Muscle layer of duodenum (tissue), 2 donors: ENCODE measurements at regions not wholly inside any gene's neighbourhood (a gene's known extent, or its start where the extent isn't known, plus 50 kb on each side); places are given as distances from the start of the nearest gene placed in this dataset.
"Not testable (repeated sequence)": the region's sequence is repeated elsewhere in the genome, so short reads cannot be mapped to it uniquely, and the experiment has no call there.

ENCODE experiments used
- H3K27ac ChIP-seq: one replicate; pipeline ENCODE4 v1.7.0; 2013; ENCODE audit warnings: mild to moderate bottlenecking, low read length
- H3K27me3 ChIP-seq: one replicate; pipeline ENCODE4 v1.7.0; 2013; ENCODE audit warnings: low read depth, mild to moderate bottlenecking, control low read depth, low read length
- H3K36me3 ChIP-seq, 2 donors: one replicate each; pipeline ENCODE4 v1.7.0; 2013; ENCODE audit warnings: low read length in 2 of 2, control low read depth in 1 of 2, mild to moderate bottlenecking in 1 of 2; ENCODE audit not compliant: insufficient read depth in 2 of 2, control insufficient read depth in 1 of 2
- H3K4me1 ChIP-seq, 2 donors: one replicate each; pipeline ENCODE4 v1.7.0; 2013; ENCODE audit warnings: low read length in 2 of 2, mild to moderate bottlenecking in 2 of 2, control low read depth in 1 of 2, moderate library complexity in 1 of 2; ENCODE audit not compliant: insufficient read depth in 2 of 2, control insufficient read depth in 1 of 2
- H3K4me3 ChIP-seq, 2 donors: one replicate each; pipeline ENCODE4 v1.7.0; 2013; ENCODE audit warnings: low read length in 2 of 2, low read depth in 1 of 2, mild to moderate bottlenecking in 1 of 2
- H3K9me3 ChIP-seq, 2 donors: one replicate each; pipeline ENCODE4 v1.7.0; 2013; ENCODE audit warnings: low read length in 2 of 2, control low read depth in 1 of 2, mild to moderate bottlenecking in 1 of 2; ENCODE audit not compliant: control insufficient read depth in 1 of 2
- donor health status: healthy.

DNA sequence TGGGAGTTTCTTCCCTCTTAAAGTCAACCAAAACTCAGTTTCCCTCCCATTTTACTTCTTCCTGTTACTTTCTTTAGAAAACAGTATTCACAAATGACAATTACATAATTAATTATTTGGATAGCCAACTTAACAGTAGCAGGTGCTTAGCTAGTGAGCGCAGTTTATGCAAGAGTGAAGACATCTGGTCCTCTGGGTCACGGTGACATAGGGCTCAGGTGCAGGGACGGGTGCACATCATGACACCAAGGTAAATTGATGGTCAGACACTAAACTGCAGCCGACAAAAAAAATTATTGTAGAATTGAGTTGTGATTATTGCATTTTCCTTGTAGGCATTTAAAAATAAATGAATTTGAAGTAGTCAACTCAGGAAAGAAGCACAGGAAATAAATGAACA, 142.0 kb upstream of the KCTD3 start:
- H3K36me3 ChIP-seq: no peaks in the 10 kb centered on the region
- no peak overlapping the region for H3K4me3 ChIP-seq
- no peaks in the 10 kb centered on the region for H3K4me1 ChIP-seq
- no peaks in the 10 kb centered on the region for H3K9me3 ChIP-seq
- no peaks in the 10 kb centered on the region for H3K27me3 ChIP-seq
- no peak overlapping the region for H3K27ac ChIP-seq

DNA sequence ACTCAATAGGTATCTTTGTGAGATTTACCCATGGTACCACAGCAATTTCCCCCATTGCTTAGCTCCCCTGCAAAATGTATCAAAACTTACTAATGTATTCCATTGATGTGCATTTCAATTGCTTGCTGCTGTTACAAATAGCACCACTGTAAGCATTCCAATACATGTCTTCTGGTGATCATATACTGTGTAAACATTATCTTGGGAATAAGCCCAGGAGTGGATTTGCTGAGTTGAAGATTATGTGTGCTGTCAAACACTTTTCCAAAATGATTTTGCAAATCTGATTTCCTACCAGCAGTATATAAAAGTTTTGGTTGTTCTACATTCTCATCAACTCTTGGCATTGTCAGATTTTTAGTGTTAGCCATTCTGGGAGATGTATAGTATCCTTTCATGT, 141.0 kb upstream of the KCTD3 start:
- Histone ChIP-seq H3K9me3 (no peaks in the 10 kb centered on the region), H3K4me3 (no peak overlapping the region), H3K4me1 (no peaks in the 10 kb centered on the region), H3K36me3 (no peaks in the 10 kb centered on the region), H3K27me3 (no peaks in the 10 kb centered on the region), H3K27ac (no peak overlapping the region)

DNA sequence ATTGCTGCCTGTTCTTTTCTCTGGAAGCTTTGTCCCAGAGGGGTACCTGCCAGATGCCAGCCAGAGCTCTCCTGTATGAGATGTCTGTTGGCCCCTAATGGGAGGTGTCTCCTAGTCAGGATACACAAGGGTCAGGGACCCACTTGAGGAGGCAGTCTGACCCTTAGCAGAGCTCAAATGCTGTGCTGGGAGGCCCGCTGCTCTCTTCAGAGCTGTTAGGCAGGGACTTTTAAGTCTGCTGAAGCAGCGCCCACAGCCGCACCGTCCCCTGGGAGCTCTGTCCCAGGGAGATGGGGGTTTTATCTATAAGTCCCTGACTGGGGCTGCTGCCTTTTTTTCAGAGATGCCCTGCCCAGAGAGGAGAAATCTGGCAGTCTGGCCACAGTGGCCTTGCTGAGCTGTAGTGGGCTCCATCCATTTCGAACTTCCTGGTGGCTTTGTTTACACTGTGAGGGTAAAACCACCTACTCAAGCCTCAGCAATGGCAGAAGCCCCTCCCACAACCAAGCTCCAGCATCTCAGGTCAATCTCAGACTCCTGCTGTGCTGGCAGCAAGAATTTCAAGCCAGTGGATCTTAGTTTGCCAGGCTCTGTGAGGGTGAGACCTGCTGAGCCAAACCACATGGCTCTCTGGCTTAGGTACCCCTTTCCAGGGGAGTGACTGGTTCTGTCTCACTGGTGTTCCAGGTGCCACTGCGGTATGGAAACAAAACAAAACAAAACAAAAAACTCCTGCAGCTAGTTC, 134.4 kb upstream of the KCTD3 start:
- H3K27me3 ChIP-seq, H3K9me3 ChIP-seq, H3K36me3 ChIP-seq, H3K27ac ChIP-seq, H3K4me3 ChIP-seq, H3K4me1 ChIP-seq: not testable (repeated sequence)

DNA sequence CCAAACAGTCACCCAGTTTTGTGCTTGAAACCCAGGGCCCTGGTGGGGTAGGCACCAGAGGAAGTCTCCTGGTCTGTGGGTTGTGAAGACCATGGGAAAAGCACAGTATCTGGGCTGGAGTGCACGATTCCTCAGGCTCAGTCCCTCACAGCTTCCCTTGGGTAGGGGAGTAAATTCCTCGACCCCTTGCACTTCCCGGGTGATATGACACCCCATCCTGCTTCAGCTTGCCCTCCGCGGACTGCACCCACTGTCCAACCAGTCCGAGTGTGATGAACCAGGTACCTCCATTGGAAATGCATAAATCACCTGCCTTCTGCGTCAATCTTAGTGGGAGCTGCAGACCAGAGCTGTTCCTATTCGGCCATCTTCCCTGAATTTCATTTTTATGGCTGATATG, 133.9 kb upstream of the KCTD3 start:
- Histone ChIP-seq H3K9me3 (no peaks in the 10 kb centered on the region), H3K27me3 (no peaks in the 10 kb centered on the region), H3K27ac (no peak overlapping the region), H3K4me1 (no peaks in the 10 kb centered on the region), H3K36me3 (no peaks in the 10 kb centered on the region), H3K4me3 (no peak overlapping the region)

DNA sequence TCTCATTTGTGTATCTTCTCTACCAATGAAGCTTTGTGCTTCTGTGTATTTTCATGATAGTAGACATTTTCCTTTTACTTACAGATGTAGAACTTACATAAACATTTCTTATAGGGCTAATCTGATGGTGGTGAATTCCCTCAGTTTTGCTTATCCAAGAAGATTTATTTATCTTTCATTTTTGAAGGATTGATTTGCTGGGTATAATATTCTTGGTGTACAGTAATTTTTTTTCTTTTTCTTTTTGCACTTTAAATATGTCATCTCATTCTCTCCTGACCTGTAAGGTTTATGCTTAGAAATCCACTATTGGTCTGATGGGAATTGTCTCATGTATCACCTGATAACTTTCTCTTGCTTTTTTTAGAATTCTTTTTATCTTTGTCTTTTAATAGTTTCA, 127.6 kb upstream of the KCTD3 start:
- no peak overlapping the region for H3K27ac ChIP-seq
- peaks cover 0 to 9% of the 10 kb centered on the region in 2 donors for H3K9me3 ChIP-seq
- no peaks in the 10 kb centered on the region for H3K4me1 ChIP-seq
- no peaks in the 10 kb centered on the region for H3K27me3 ChIP-seq
- no peaks in the 10 kb centered on the region for H3K36me3 ChIP-seq
- H3K4me3 ChIP-seq: no peak overlapping the region

DNA sequence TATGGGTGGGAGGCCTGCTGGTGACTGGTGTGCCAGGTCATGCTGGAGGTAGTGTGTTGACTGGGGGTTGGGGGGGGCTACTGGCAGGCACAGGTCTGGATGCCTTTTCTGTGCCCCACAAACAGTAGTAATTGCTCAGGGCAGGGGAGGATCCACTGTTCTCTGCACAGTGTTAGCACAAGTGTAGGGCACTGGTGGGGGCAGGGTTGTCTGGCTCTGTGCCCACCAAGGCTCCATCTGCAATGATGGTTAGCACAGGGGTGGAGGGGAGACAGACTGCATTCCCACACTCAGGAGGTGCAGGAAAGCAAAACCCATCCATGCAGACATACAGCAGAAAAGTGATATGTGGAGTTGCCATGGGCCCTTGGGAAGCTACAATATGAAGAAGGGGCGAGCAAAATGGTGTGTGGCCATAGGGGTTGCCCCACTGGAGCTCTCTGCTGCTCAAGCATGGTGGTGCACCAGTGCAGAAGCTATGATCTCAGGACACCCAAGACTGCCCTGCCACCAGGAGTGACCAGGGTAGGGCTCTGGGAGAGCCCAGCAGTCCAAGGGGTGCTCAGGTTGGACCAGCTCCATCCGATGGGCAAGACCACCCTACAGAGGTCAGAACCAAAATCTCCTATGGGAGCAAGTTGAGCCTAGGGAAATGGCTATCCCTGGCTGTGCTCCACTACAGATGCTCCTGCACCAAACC, 122.2 kb upstream of the KCTD3 start:
- H3K27me3 ChIP-seq: no peaks in the 10 kb centered on the region
- H3K36me3 ChIP-seq: no peaks in the 10 kb centered on the region
- peaks cover 0 to 3% of the 10 kb centered on the region in 2 donors for H3K9me3 ChIP-seq
- no peak overlapping the region for H3K27ac ChIP-seq
- H3K4me3 ChIP-seq: no peak overlapping the region
- H3K4me1 ChIP-seq: no peaks in the 10 kb centered on the region

DNA sequence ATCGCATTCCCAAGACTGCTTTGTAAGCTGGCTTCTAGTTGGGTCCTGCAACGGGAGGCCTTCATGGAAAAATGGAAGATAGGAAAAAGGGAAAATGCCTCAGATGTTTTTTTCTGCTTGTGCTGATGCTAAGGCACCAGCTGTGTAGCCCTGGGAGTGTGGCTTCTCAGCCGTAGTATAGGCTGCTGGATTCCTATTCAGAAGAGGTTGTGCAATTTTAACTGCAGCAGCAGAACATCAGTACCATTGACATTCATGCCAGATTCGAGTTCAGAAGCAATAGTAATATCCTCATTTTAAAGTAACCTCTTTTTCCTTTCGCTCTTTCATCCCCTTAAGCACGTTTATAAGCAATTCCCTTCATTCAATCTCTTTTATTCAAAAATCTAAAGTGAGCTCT, 119.1 kb upstream of the KCTD3 start:
- H3K4me3 ChIP-seq, H3K27me3 ChIP-seq, H3K4me1 ChIP-seq, H3K9me3 ChIP-seq, H3K36me3 ChIP-seq, H3K27ac ChIP-seq: not testable (repeated sequence)

DNA sequence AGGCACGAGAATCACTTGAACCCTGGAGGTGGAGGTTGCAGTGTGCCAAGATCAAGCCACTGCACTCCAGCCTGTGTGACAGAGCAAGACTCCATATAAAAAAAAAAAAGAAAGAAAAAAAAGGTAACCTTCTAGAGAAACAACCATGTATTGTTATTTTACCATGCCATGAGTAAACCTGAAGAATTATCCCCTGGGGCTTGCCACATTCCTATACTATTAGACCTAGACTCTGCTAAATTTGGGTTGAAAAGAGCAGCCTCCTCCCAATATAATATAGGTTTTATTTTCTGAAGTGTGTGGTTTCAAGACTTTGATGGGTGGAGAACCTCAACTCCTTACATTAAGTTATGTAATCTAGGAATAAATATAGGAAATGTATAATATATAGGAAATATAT, 118.0 kb upstream of the KCTD3 start:
- not testable (repeated sequence) for H3K4me3 ChIP-seq, H3K36me3 ChIP-seq, H3K27me3 ChIP-seq, H3K4me1 ChIP-seq, H3K9me3 ChIP-seq, H3K27ac ChIP-seq

DNA sequence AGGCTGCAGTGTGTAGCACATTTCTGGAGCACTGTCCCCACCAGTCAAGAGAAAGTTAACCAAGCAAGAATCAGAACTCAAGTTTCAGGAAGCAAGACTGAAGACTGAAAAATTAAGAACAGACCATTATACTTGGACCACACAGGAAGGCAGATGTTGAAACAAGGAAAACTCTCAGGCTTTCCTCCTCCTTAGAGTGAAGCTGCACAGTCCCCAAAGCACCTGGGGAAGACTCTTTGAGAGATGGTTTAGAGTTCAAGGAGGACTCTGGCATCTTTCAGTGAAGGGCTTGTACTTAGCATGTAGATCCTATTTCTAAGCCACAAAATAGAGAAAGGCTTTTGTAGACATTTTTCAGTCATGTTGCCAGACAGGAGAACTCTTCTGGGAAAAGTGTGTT, 113.7 kb upstream of the KCTD3 start:
- H3K9me3 ChIP-seq: no peaks in the 10 kb centered on the region
- H3K36me3 ChIP-seq: no peaks in the 10 kb centered on the region
- H3K4me3 ChIP-seq: no peak overlapping the region
- no peaks in the 10 kb centered on the region for H3K27me3 ChIP-seq
- H3K4me1 ChIP-seq: no peaks in the 10 kb centered on the region
- no peak overlapping the region for H3K27ac ChIP-seq

DNA sequence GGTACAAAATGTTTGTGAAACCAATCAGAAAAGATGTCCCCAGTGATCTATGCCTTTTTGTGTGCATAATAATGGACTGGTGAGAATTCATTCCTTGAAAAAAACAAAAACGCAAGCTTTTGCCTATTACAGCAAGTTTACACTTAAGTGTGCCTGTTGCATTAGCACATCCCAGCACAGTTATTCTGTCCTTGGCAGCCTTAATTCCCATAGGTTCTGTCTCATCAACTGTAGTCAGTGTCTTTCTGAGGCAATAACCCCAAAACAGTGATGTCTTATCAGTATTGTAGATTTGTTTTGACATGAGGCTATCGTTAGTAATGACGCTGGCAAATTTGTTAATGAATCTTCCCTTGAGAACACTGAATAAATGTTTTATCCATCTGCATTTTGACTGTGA, 109.9 kb upstream of the KCTD3 start:
- H3K9me3 ChIP-seq: no peaks in the 10 kb centered on the region
- H3K4me1 ChIP-seq: no peaks in the 10 kb centered on the region
- no peaks in the 10 kb centered on the region for H3K27me3 ChIP-seq
- no peaks in the 10 kb centered on the region for H3K36me3 ChIP-seq
- H3K4me3 ChIP-seq: no peak overlapping the region
- H3K27ac ChIP-seq: no peak overlapping the region

DNA sequence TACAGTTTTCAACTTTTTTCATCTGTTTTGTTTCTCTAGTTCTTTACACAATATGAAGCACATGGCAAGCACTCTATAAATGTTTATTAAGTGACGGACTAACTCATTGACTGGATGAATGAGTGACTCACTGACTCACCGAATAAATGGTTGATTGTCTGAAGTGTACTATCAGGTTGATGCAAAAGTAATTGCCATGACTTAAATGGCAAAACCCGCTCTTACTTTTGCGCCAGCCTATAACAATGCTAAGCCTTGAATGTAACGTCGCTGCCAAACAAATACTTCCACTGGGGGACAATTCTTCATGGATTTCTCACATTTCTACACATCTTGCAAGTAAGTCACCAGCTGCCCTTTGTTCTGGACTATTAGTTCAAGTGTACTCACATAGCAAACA, 109.0 kb upstream of the KCTD3 start:
- H3K27me3 ChIP-seq: no peaks in the 10 kb centered on the region
- no peak overlapping the region for H3K4me3 ChIP-seq
- H3K27ac ChIP-seq: no peak overlapping the region
- H3K4me1 ChIP-seq: no peaks in the 10 kb centered on the region
- H3K36me3 ChIP-seq: no peaks in the 10 kb centered on the region
- no peaks in the 10 kb centered on the region for H3K9me3 ChIP-seq

DNA sequence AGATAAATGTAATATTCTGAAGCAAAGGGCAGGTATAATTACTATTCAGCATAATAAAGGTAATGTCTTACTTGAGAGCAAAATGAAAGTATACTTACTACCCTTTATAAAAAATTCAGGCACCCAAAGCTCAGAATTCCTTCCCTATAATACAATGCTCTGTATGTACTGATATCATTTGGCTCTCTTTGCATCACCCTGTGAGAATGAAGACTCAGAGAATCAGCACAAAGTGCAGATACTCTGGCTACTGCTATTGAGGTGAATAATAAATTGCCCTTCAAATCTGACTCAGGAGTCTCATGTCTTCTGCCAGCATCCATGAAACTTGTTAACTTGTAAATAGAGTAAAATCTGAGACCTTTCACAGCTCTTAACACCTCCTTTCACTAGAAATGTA, 108.5 kb upstream of the KCTD3 start:
- Histone ChIP-seq H3K27ac (no peak overlapping the region), H3K4me3 (no peak overlapping the region), H3K27me3 (no peaks in the 10 kb centered on the region), H3K4me1 (no peaks in the 10 kb centered on the region), H3K9me3 (no peaks in the 10 kb centered on the region), H3K36me3 (no peaks in the 10 kb centered on the region)
